Epidermal melanocyte (primary cell): ENCODE measurements at regions not wholly inside any gene's neighbourhood (a gene's known extent, or its start where the extent isn't known, plus 50 kb on each side); places are given as distances from the start of the nearest gene placed in this dataset.

Experiments used
- DNase-seq: peaks from one replicate; pipeline ENCODE4 v3.0.0; 2011; ENCODE audit warnings: low spot score; ENCODE audit not compliant: insufficient read length

GRCh38 chr14:22456998-22457594 lies 131.9 kb downstream of the DAD1 start:
- DNase-seq = no peak

- DNase-seq = no peak
These were observed 132.6 kb downstream of the DAD1 start for GRCh38 chr14:22456421-22456820.

- no peak for DNase-seq
These were observed 136.7 kb downstream of the DAD1 start for GRCh38 chr14:22452330-22452729.

GRCh38 chr14:22450266-22450665 lies 138.8 kb downstream of the DAD1 start:
- no peak for DNase-seq

GRCh38 chr14:22449600-22449905 lies 139.5 kb downstream of the DAD1 start:
- no peak for DNase-seq

GRCh38 chr14:22448905-22449599 lies 140.0 kb downstream of the DAD1 start:
- DNase-seq = no peak

GRCh38 chr14:22448035-22448904 lies 140.8 kb downstream of the DAD1 start:
- DNase-seq = no peak

GRCh38 chr14:22438742-22439141 lies 150.3 kb downstream of the DAD1 start:
- no peak for DNase-seq

- DNase-seq = no peak
These were observed 154.0 kb downstream of the DAD1 start for GRCh38 chr14:22434901-22435550.

- no peak for DNase-seq
These were observed 155.0 kb downstream of the DAD1 start for GRCh38 chr14:22434030-22434429.

GRCh38 chr14:22433069-22433468 lies 156.0 kb downstream of the DAD1 start:
- no peak for DNase-seq

- DNase-seq = peak; percentile 91
These were observed 156.6 kb downstream of the DAD1 start for GRCh38 chr14:22432348-22432976.

- no peak for DNase-seq
These were observed 159.3 kb downstream of the DAD1 start for GRCh38 chr14:22429546-22430294.

GRCh38 chr14:22428700-22429291 lies 160.2 kb downstream of the DAD1 start:
- no peak for DNase-seq

GRCh38 chr14:22427771-22428231 lies 161.2 kb downstream of the DAD1 start:
- DNase-seq = no peak

GRCh38 chr14:22426711-22427110 lies 162.3 kb downstream of the DAD1 start:
- DNase-seq = no peak

- DNase-seq = no peak
These were observed 165.1 kb downstream of the DAD1 start for GRCh38 chr14:22423958-22424357.

GRCh38 chr14:22422238-22422637 lies 166.8 kb downstream of the DAD1 start:
- no peak for DNase-seq

- DNase-seq = no peak
These were observed 168.3 kb downstream of the DAD1 start for GRCh38 chr14:22420598-22421186.

GRCh38 chr14:22419620-22420019 lies 169.4 kb downstream of the DAD1 start:
- no peak for DNase-seq
